IMR-90 (cell line): ENCODE measurements at regions not wholly inside any gene's neighbourhood (a gene's known extent, or its start where the extent isn't known, plus 50 kb on each side); places are given as distances from the start of the nearest gene placed in this dataset.

Source experiments
- ATAC-seq: fragments of 200-7000 bp; cut with Tn5 transposase; 2 replicates; pipeline ENCODE4 v1.9.1; 2020; ENCODE audit warnings: low read depth, mild to moderate bottlenecking, moderate library complexity
- BruUV-seq: library from RNA; stranded (reverse); fragments of 400-500 nt; replicated peaks from 2 replicates; lab custom pipeline; 2021; lab: Mats Ljungman, UMichigan
- CTCF ChIA-PET: fragments of 300-600 bp; formaldehyde crosslinking; extraction: SDS; loops from one replicate; lab custom pipeline; 2021; ENCODE audit warnings: antibody characterized with exemption; lab: Yijun Ruan, JAX
- POLR2A ChIA-PET: fragments of 300-600 bp; sonication (Branson Sonifier 250); formaldehyde crosslinking; loops from one replicate; lab custom pipeline; 2022; ENCODE audit warnings: antibody characterized with exemption; ENCODE audit not compliant: unreplicated experiment; lab: Charles Lee
- DNase-seq: peaks from one replicate; pipeline ENCODE4 v3.0.0; 2013
- H2AFZ ChIP-seq: replicated peaks from 2 replicates; pipeline ENCODE3; 2013; ENCODE audit warnings: low read length, mild to moderate bottlenecking; ENCODE audit not compliant: poor library complexity
- H2AK5ac ChIP-seq: 2 replicates; pipeline ENCODE4 v1.6.1; 2013; ENCODE audit warnings: low read depth, low read length, inconsistent platforms
- H2AK9ac ChIP-seq: replicated peaks from 2 replicates; pipeline ENCODE3; 2013; ENCODE audit warnings: mild to moderate bottlenecking, low read depth, low read length, moderate library complexity; ENCODE audit not compliant: poor library complexity
- H2BK120ac ChIP-seq: 2 replicates; pipeline ENCODE4 v1.6.1; 2013; ENCODE audit warnings: low read depth, low read length, inconsistent platforms
- H2BK15ac ChIP-seq: 3 replicates; pipeline ENCODE4 v1.6.1; 2013; ENCODE audit warnings: low read depth, low read length, inconsistent platforms
- H2BK20ac ChIP-seq: 2 replicates; pipeline ENCODE4 v1.6.1; 2013; ENCODE audit warnings: low read depth, mild to moderate bottlenecking, inconsistent platforms, low read length, moderate library complexity
- H2BK5ac ChIP-seq: 2 replicates; pipeline ENCODE4 v1.6.1; 2013; ENCODE audit warnings: mild to moderate bottlenecking, low read depth, low read length, inconsistent platforms; ENCODE audit not compliant: poor library complexity, severe bottlenecking
- H3K14ac ChIP-seq: replicated peaks from 2 replicates; pipeline ENCODE4 v1.6.1; 2013; ENCODE audit warnings: low read depth, low read length, inconsistent platforms
- H3K18ac ChIP-seq: 2 replicates; pipeline ENCODE4 v1.6.1; 2013; ENCODE audit warnings: low read depth, low read length, control low read depth
- H3K23ac ChIP-seq: 2 replicates; pipeline ENCODE4 v1.6.1; 2013; ENCODE audit warnings: low read depth, low read length, inconsistent platforms
- H3K27ac ChIP-seq: 2 replicates; pipeline ENCODE4 v1.5.1; 2013; ENCODE audit warnings: mild to moderate bottlenecking, control low read depth, low read length; ENCODE audit not compliant: insufficient read depth
- H3K27me3 ChIP-seq: 2 replicates; pipeline ENCODE4 v1.6.1; 2013; ENCODE audit warnings: low read length; ENCODE audit not compliant: control insufficient read depth, insufficient read depth
- H3K36me3 ChIP-seq: 2 replicates; pipeline ENCODE4 v1.6.1; 2013; ENCODE audit warnings: low read length, mixed read lengths; ENCODE audit not compliant: control insufficient read depth, insufficient read depth
- H3K4ac ChIP-seq: 2 replicates; pipeline ENCODE4 v1.6.1; 2013; ENCODE audit warnings: low read depth, low read length, inconsistent platforms
- H3K4me1 ChIP-seq: 2 replicates; pipeline ENCODE4 v1.6.1; 2013; ENCODE audit warnings: low read length, mixed read lengths; ENCODE audit not compliant: control insufficient read depth, insufficient read depth
- H3K4me2 ChIP-seq: 2 replicates; pipeline ENCODE4 v1.6.1; 2013; ENCODE audit warnings: low read depth, mild to moderate bottlenecking, control low read depth, low read length, moderate library complexity
- H3K4me3 ChIP-seq: 2 replicates; pipeline ENCODE4 v1.5.1; 2013; ENCODE audit warnings: low read depth, mild to moderate bottlenecking, control low read depth, low read length, moderate library complexity; ENCODE audit not compliant: insufficient read depth
- H3K56ac ChIP-seq: 2 replicates; pipeline ENCODE4 v1.6.1; 2013; ENCODE audit warnings: low read length, inconsistent platforms; ENCODE audit not compliant: insufficient read depth; ENCODE audit errors: extremely low read depth
- H3K79me1 ChIP-seq, 2 experiments: 2 replicates each; pipeline ENCODE4 v1.6.1; 2013; ENCODE audit warnings: low read length in 2 of 2, inconsistent platforms in 1 of 2, low read depth in 1 of 2
- H3K9ac ChIP-seq: 2 replicates; pipeline ENCODE4 v1.6.1; 2013; ENCODE audit warnings: low read depth, low read length, control low read depth
- H3K9me1 ChIP-seq: 2 replicates; pipeline ENCODE4 v1.6.1; 2013; ENCODE audit warnings: low read length, inconsistent platforms; ENCODE audit not compliant: insufficient read depth
- H3K9me3 ChIP-seq: 2 replicates; pipeline ENCODE4 v1.6.1; 2013; ENCODE audit warnings: low read length; ENCODE audit not compliant: control insufficient read depth, insufficient read depth
- H4K20me1 ChIP-seq: 2 replicates; pipeline ENCODE4 v1.6.1; 2013; ENCODE audit warnings: low read length, inconsistent platforms; ENCODE audit not compliant: insufficient read depth
- H4K5ac ChIP-seq: 2 replicates; pipeline ENCODE4 v1.6.1; 2013; ENCODE audit warnings: mild to moderate bottlenecking, low read depth, low read length, control low read depth
- H4K8ac ChIP-seq, 2 experiments: 2 replicates each; pipeline ENCODE4 v1.6.1; 2013; ENCODE audit warnings: low read depth in 2 of 2, low read length in 2 of 2, control low read depth in 1 of 2, inconsistent platforms in 1 of 2
- H4K91ac ChIP-seq: 2 replicates; pipeline ENCODE4 v1.6.1; 2013; ENCODE audit warnings: low read depth, low read length, inconsistent platforms; ENCODE audit not compliant: insufficient read depth
- BHLHE40 ChIP-seq: fragments of 150-350 bp; IDR thresholded peaks from 2 replicates; pipeline ENCODE4 v1.6.1; 2016; ENCODE audit warnings: mild to moderate bottlenecking, low read depth, low read length
- CTCF ChIP-seq: conservative IDR thresholded peaks from 2 replicates; pipeline ENCODE4 v1.5.1; 2012; ENCODE audit warnings: mild to moderate bottlenecking, low read depth, low read length, improper control_type of control experiment
- FOS ChIP-seq: fragments of 150-350 bp; IDR thresholded peaks from 2 replicates; pipeline ENCODE4 v1.6.1; 2016; ENCODE audit warnings: low read depth, low read length
- MAFK ChIP-seq: IDR thresholded peaks from 2 replicates; pipeline ENCODE4 v1.6.1; 2012; ENCODE audit warnings: low read depth, low read length, improper control_type of control experiment
- WGBS, 2 experiments: methylation state at CpG; one replicate each; pipeline versions ENCODE4 v1.1.5 to v1.1.7; 2013; ENCODE audit warnings: missing lambda C conversion rate in 2 of 2; ENCODE audit not compliant: insufficient read length in 1 of 2; ENCODE audit errors: extremely low coverage in 2 of 2; 5-methylcytosine and 5-hydroxymethylcytosine counted together
- dilution Hi-C: fragments of 300-500 bp; cut with HindIII; formaldehyde crosslinking; loops from one replicate; pipeline ENCODE4 v1.14.3; 2018; ENCODE audit warnings: low sequenced_read_pairs; ENCODE audit not compliant: unreplicated experiment
- in situ Hi-C: fragments of 300-500 bp; cut with MboI; formaldehyde crosslinking; loops from 3 replicates; pipeline ENCODE4 v1.14.3; 2019; ENCODE audit warnings: low sequenced_read_pairs, inconsistent platforms, mixed read lengths
- intact Hi-C: fragments of 100-400 bp; cut with micrococcal nuclease; formaldehyde crosslinking; loops from 2 replicates; pipeline ENCODE4 v1.10.0; 2022

- CTCF ChIA-PET = no interaction called here
Measured at GRCh38 chr4:170270628-170271027, 180.9 kb upstream of the AADAT start.

More at GRCh38 chr4:170270628-170271027, 180.9 kb upstream of the AADAT start:
- Histone ChIP-seq H3K18ac (no peak overlapping the region), H3K9ac (no peak overlapping the region), H2AFZ (no peak overlapping the region), H3K14ac (no peak overlapping the region), H2AK5ac (no peak overlapping the region), H3K4ac (no peak overlapping the region), H2BK15ac (no peak overlapping the region), H4K91ac (no peak overlapping the region), H3K4me1 (no peaks in the 10 kb centered on the region), H3K79me1 (no peaks in the 10 kb centered on the region), H3K27ac (no peak overlapping the region), H3K9me1 (no peaks in the 10 kb centered on the region), H2AK9ac (no peak overlapping the region), H4K5ac (no peak overlapping the region), H3K9me3 (peaks cover 3% of the 10 kb centered on the region; the same call in 1 of the 2 replicates), H2BK120ac (no peak overlapping the region), H2BK20ac (no peak overlapping the region), H3K4me2 (no peak overlapping the region), H3K27me3 (no peaks in the 10 kb centered on the region), H4K8ac (no peak overlapping the region), H3K4me3 (no peak overlapping the region), H3K56ac (no peak overlapping the region), H3K23ac (no peak overlapping the region), H2BK5ac (no peak overlapping the region), H3K36me3 (no peaks in the 10 kb centered on the region), H4K20me1 (no peaks in the 10 kb centered on the region)
- dilution Hi-C loops (no loop called here), intact Hi-C loops (no loop called here), in situ Hi-C loops (no loop called here)
- no peak for DNase-seq
- BruUV-seq = no TSS peak
- WGBS, 2 experiments = no CpG with 5 or more reads among the region's 2 CpGs
- POLR2A ChIA-PET = no interaction called here
- TF ChIP-seq MAFK (no peak), FOS (no peak), CTCF (no peak), BHLHE40 (no peak)
- ATAC-seq = no peak
